GM21825 (cell line): ENCODE measurements at regions not wholly inside any gene's neighbourhood (a gene's known extent, or its start where the extent isn't known, plus 50 kb on each side); places are given as distances from the start of the nearest gene placed in this dataset.
"Not testable (repeated sequence)": the region's sequence is repeated elsewhere in the genome, so short reads cannot be mapped to it uniquely, and the experiment has no call there.

Source experiments
- ATAC-seq: cut with Tn5 transposase; IDR thresholded peaks from one replicate; pipeline ENCODE4 v1.9.1; 2021; ENCODE audit warnings: mild to moderate bottlenecking, moderate library complexity; ENCODE audit not compliant: unreplicated experiment

GRCh38 chr9:6160579-6160978 is 55.0 kb upstream of the IL33 start:
- no peak for ATAC-seq

GRCh38 chr9:6153425-6153824 is 62.2 kb upstream of the IL33 start:
- no peak for ATAC-seq

GRCh38 chr9:6152788-6153187 is 62.8 kb upstream of the IL33 start:
- ATAC-seq, result no peak

GRCh38 chr9:6150483-6150882 is 65.1 kb upstream of the IL33 start:
- ATAC-seq, result no peak

- ATAC-seq, result no peak
These were observed 66.3 kb upstream of the IL33 start for GRCh38 chr9:6149315-6149714.

GRCh38 chr9:6147846-6148245 is 67.8 kb upstream of the IL33 start:
- ATAC-seq, result no peak

- ATAC-seq, result no peak
These were observed 70.7 kb upstream of the IL33 start for GRCh38 chr9:6144947-6145346.

GRCh38 chr9:6142799-6143454 is 72.7 kb upstream of the IL33 start:
- no peak for ATAC-seq

GRCh38 chr9:6135780-6136179 is 79.8 kb upstream of the IL33 start:
- not testable (repeated sequence) for ATAC-seq

- no peak for ATAC-seq
These were observed 80.9 kb upstream of the IL33 start for GRCh38 chr9:6134661-6135180.

- ATAC-seq, result peak; percentile 90
These were observed 82.1 kb upstream of the IL33 start for GRCh38 chr9:6133346-6134063.

- ATAC-seq, result no peak
These were observed 83.0 kb upstream of the IL33 start for GRCh38 chr9:6132650-6133049.

GRCh38 chr9:6128030-6128429 is 87.6 kb upstream of the IL33 start:
- ATAC-seq, result no peak

- no peak for ATAC-seq
These were observed 89.2 kb upstream of the IL33 start for GRCh38 chr9:6126377-6126776.

- ATAC-seq, result no peak
These were observed 92.2 kb upstream of the IL33 start for GRCh38 chr9:6123416-6123815.

- no peak for ATAC-seq
These were observed 93.9 kb upstream of the IL33 start for GRCh38 chr9:6121707-6122106.

- ATAC-seq, result no peak
These were observed 99.0 kb upstream of the RANBP6 start for GRCh38 chr9:6114424-6114823.

GRCh38 chr9:6113819-6114218 is 98.4 kb upstream of the RANBP6 start:
- ATAC-seq, result no peak

- ATAC-seq, result no peak
These were observed 97.9 kb upstream of the RANBP6 start for GRCh38 chr9:6113312-6113711.

- ATAC-seq, result no peak
These were observed 94.6 kb upstream of the RANBP6 start for GRCh38 chr9:6109986-6110385.

GRCh38 chr9:6109571-6109970 is 94.1 kb upstream of the RANBP6 start:
- no peak for ATAC-seq

GRCh38 chr9:6106711-6107339 is 91.4 kb upstream of the RANBP6 start:
- peak; percentile 85 for ATAC-seq
